ENCODE measurements at regions not wholly inside any gene's neighbourhood (a gene's known extent, or its start where the extent isn't known, plus 50 kb on each side); places are given as distances from the start of the nearest gene placed in this dataset.

DNA sequence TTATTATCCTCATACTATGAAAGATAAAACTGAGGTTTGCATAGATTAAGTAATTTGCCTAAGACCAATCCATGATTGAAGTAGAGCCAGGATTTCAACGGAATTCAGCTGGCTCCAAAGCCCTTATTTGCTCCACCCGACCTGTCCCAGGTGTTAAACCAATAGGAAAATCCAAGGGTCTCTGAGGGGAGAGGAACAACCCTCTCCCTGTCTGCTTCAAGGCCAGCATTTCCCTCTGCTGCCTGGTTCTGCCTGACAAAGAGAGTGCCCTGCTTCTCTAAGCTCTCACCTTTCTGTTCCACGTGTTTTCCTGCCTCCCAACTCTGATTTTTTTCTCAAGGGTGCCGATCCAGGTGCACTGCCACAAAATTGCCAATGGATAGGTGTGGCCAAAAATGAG is 127.4 kb downstream of the UBE2U start:
- TF ChIP-seq BCOR (IDR thresholded peaks at IDR 0.05) (no peak), ZNF12 (CRISPR knock-in tag; IDR thresholded peaks at IDR 0.05) (no peak), EZH2 (IDR thresholded peaks at IDR 0.05; ENCODE audit: borderline replicate concordance, low read depth, low read length) (no peak)

Measured in K562 (cell line).